ENCODE measurements at regions not wholly inside any gene's neighbourhood (a gene's known extent, or its start where the extent isn't known, plus 50 kb on each side); places are given as distances from the start of the nearest gene placed in this dataset.

GRCh38 chr14:98923596-98923995 is 348.4 kb downstream of the BCL11B start:
- TF ChIP-seq, protein P1, sequence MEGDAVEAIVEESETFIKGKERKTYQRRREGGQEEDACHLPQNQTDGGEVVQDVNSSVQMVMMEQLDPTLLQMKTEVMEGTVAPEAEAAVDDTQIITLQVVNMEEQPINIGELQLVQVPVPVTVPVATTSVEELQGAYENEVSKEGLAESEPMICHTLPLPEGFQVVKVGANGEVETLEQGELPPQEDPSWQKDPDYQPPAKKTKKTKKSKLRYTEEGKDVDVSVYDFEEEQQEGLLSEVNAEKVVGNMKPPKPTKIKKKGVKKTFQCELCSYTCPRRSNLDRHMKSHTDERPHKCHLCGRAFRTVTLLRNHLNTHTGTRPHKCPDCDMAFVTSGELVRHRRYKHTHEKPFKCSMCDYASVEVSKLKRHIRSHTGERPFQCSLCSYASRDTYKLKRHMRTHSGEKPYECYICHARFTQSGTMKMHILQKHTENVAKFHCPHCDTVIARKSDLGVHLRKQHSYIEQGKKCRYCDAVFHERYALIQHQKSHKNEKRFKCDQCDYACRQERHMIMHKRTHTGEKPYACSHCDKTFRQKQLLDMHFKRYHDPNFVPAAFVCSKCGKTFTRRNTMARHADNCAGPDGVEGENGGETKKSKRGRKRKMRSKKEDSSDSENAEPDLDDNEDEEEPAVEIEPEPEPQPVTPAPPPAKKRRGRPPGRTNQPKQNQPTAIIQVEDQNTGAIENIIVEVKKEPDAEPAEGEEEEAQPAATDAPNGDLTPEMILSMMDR (IDR thresholded peaks at IDR 0.05): no peak
- ATAC-seq (ENCODE audit: low FRiP score) (no peak), DNase-seq (ENCODE audit: low spot score) (no peak)

GRCh38 chr14:98924046-98924445 is 348.0 kb downstream of the BCL11B start:
- DNase-seq (ENCODE audit: low spot score) (no peak), ATAC-seq (ENCODE audit: low FRiP score) (no peak)
- TF ChIP-seq, protein P1 (IDR thresholded peaks at IDR 0.05): no peak

- TF ChIP-seq, protein P1 (IDR thresholded peaks at IDR 0.05): no peak
- DNase-seq (ENCODE audit: low spot score) (no peak), ATAC-seq (ENCODE audit: low FRiP score) (no peak)
Observed at GRCh38 chr14:98925354-98926040, 346.5 kb downstream of the BCL11B start.

GRCh38 chr14:98926146-98926545 is 345.9 kb downstream of the BCL11B start:
- ATAC-seq (ENCODE audit: low FRiP score): peak; percentile 16
- DNase-seq (ENCODE audit: low spot score): no peak
- TF ChIP-seq, protein P1 (IDR thresholded peaks at IDR 0.05): no peak

DNA sequence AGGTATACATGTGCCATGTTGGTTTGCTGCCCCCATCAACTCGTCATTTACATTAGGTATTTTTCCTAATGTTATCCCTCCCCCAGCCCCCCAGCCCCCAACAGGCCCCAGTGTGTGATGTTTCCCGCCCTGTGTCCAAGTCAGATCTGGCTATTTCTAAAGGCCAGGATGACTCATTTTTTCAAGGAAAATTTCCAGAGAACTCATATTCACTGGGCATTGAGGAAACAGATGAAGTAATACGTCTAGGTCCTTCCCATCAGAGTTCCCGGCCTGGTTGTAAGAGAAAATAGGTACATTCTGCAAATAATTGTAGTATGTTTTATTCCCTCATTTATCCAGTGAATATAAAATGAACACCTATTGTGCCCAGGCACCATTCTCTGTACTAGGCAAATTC is 345.2 kb downstream of the BCL11B start:
- ATAC-seq (ENCODE audit: low FRiP score): peak; percentile 91
- no peak for DNase-seq (ENCODE audit: low spot score)
- TF ChIP-seq, protein P1 (IDR thresholded peaks at IDR 0.05): no peak

- DNase-seq (ENCODE audit: low spot score) (no peak), ATAC-seq (ENCODE audit: low FRiP score) (no peak)
- TF ChIP-seq, protein P1 (IDR thresholded peaks at IDR 0.05): no peak
Observed at GRCh38 chr14:98927986-98928385, 344.0 kb downstream of the BCL11B start.

- TF ChIP-seq, protein P1 (IDR thresholded peaks at IDR 0.05): no peak
- DNase-seq (ENCODE audit: low spot score) (no peak), ATAC-seq (ENCODE audit: low FRiP score) (no peak)
Observed at GRCh38 chr14:98928418-98928817, 343.6 kb downstream of the BCL11B start.

Data from omental fat pad (tissue), 3 donors.